ENCODE measurements at regions not wholly inside any gene's neighbourhood (a gene's known extent, or its start where the extent isn't known, plus 50 kb on each side); places are given as distances from the start of the nearest gene placed in this dataset.
"Not testable (repeated sequence)": the region's sequence is repeated elsewhere in the genome, so short reads cannot be mapped to it uniquely, and the experiment has no call there.

DNA sequence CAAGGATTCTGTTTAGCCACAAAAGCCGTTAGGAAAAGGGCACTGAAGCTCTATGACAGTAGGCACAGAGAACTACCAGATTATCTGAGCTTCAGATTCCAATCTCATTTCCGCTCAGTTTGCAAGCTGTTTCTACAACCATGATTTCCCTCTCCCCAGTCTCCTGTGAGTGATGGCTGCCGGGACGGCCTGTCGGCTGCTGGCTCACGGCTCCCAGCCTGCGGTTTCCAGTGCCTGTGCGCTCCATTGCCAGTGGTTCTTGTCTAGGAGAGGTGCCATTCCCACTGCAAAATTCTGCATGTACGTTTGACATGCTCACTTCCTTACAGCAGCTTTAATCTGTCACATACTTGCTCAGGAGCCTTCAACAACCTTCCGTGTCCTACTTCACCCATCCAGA is 429.1 kb upstream of the FRG1 start:
- no peak for TF ChIP-seq Cebpa-rat (IDR thresholded peaks at IDR 0.05)
- no peak overlapping the region for H3K9ac ChIP-seq

DNA sequence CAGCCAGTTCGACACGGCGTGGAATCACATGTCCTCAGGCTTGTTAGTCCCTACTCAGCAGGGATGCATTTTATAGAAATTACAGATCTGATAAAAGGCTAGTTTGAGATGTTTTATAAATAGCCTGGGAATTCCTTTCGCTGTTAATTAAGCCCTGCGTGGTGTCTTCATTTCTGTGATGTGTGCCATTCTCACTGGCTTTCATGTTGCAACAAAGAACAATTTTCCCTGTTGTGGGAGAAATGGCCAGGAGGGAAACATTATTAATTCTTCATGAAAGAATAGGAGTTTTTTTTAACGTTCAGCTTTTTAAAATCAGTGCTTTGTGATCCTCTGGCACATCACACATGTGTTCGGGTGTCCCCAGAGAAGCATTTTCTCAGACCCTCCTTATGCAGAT is 427.3 kb upstream of the FRG1 start:
- Histone ChIP-seq H3K36me3 (no peaks in the 10 kb centered on the region), H3K27ac (no peak overlapping the region), H3K27me3 (no peaks in the 10 kb centered on the region), H4K20me1 (no peaks in the 10 kb centered on the region), H3K9ac (no peak overlapping the region), H3K9me3 (no peaks in the 10 kb centered on the region), H3K4me3 (no peak overlapping the region), H3K4me2 (no peak overlapping the region), H3K4me1 (no peaks in the 10 kb centered on the region)
- no peak for TF ChIP-seq Cebpa-rat (IDR thresholded peaks at IDR 0.05)

More for the DNA sequence above, 429.1 kb upstream of the FRG1 start:
- no peak overlapping the region for H3K4me3 ChIP-seq
- H3K4me1 ChIP-seq = no peaks in the 10 kb centered on the region
- no peaks in the 10 kb centered on the region for H4K20me1 ChIP-seq
- no peaks in the 10 kb centered on the region for H3K27me3 ChIP-seq
- H3K27ac ChIP-seq = no peak overlapping the region
- no peak overlapping the region for H3K4me2 ChIP-seq
- H3K36me3 ChIP-seq = no peaks in the 10 kb centered on the region
- H3K9me3 ChIP-seq = no peaks in the 10 kb centered on the region

DNA sequence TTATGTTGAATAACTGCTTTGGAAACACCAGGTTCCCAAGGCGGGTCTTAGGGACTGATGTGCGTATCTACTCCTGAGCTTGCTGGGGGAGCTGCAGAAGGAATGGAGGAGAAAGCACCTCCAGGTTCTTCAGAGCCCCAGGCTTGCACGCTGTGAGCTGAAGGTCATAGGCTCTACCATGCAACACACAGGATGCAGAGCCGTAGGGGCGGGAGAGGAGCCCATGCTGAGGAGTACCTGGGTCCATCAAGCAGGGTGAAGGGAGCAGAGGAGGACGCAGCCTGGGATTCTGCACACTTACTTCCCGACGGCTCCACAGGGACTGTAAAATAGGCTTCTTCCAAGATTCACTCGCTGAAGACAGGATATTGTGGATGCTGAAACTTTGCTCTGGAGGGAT is 426.5 kb upstream of the FRG1 start:
- no peak overlapping the region for H3K4me2 ChIP-seq

DNA sequence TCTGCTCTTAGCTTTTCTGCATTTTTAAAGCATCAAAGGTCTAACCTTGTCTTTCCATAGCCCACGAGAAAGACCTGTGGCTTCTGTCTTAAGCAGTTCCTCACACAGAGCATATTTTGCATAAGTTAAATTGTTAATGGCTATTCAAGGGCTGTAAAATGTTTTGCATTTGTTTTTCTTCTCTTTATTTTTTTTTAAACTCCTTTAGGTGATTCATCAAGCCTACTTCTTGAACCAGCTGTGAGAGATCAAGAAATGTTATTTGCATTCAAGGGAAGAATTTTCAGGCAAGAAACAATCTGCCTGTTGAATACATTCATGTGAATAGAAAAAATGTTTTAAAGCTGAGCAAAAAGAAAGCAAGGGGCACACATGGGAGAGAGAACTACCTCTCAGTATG is 423.8 kb upstream of the FRG1 start:
- H3K27ac ChIP-seq = no peak overlapping the region
- H3K27me3 ChIP-seq = no peaks in the 10 kb centered on the region
- H3K9me3 ChIP-seq = no peaks in the 10 kb centered on the region
- no peaks in the 10 kb centered on the region for H4K20me1 ChIP-seq
- no peak overlapping the region for H3K4me3 ChIP-seq
- no peak overlapping the region for H3K4me2 ChIP-seq
- no peaks in the 10 kb centered on the region for H3K36me3 ChIP-seq
- H3K9ac ChIP-seq = no peak overlapping the region
- no peaks in the 10 kb centered on the region for H3K4me1 ChIP-seq
- no peak for TF ChIP-seq Cebpa-rat (IDR thresholded peaks at IDR 0.05)

More for the DNA sequence above, 426.5 kb upstream of the FRG1 start:
- Histone ChIP-seq H3K27me3 (no peaks in the 10 kb centered on the region), H4K20me1 (no peaks in the 10 kb centered on the region), H3K4me3 (no peak overlapping the region), H3K4me1 (no peaks in the 10 kb centered on the region), H3K9ac (no peak overlapping the region), H3K27ac (no peak overlapping the region), H3K9me3 (no peaks in the 10 kb centered on the region), H3K36me3 (no peaks in the 10 kb centered on the region)
- no peak for TF ChIP-seq Cebpa-rat (IDR thresholded peaks at IDR 0.05)

DNA sequence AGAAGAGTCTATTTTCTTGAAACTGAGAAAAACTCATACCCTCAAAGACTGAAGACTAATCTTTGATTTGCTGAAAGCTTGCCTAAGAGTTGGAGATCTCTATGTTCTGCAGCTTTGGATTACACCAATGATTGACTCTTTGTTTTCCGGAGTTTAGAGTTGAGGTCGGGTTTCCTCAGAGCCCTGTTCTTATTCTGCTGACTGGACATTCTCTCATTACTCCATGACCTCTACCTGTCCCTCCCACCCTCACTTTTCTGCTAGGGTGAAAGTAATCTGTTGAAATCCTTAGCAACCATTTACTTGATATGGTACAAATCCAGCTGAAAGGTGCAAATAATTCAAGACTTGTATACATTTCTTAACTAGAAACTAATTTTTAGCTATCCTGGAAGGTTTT is 421.5 kb upstream of the FRG1 start:
- Histone ChIP-seq H4K20me1 (no peaks in the 10 kb centered on the region), H3K4me2 (no peak overlapping the region), H3K4me1 (no peaks in the 10 kb centered on the region), H3K27ac (no peak overlapping the region), H3K4me3 (no peak overlapping the region), H3K36me3 (no peaks in the 10 kb centered on the region), H3K9me3 (no peaks in the 10 kb centered on the region), H3K9ac (no peak overlapping the region), H3K27me3 (no peaks in the 10 kb centered on the region)
- no peak for TF ChIP-seq Cebpa-rat (IDR thresholded peaks at IDR 0.05)

DNA sequence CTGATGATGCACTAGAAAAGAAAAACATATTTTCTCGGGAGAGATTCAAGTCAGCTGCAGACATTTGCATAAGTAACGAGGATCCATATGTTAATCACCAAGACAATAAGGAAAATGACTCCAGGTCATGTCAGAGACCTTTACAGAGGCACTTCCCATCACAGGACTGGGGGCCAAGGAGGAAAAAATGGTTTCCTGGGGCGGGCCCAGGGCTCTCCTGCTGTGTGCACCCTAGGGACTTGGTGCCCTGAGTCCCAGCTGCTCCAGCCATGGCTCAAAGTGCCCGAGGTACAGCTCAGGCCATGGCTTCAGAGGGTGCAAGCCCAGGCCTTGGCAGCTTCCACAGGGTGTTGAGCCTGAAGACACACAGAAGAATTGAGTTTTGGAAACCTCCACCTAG is 415.4 kb upstream of the FRG1 start:
- H4K20me1 ChIP-seq = no peaks in the 10 kb centered on the region
- H3K27ac ChIP-seq = no peak overlapping the region
- H3K27me3 ChIP-seq = no peaks in the 10 kb centered on the region
- peaks cover 23% of the 10 kb centered on the region for H3K9me3 ChIP-seq
- H3K4me1 ChIP-seq = no peaks in the 10 kb centered on the region
- no peak for TF ChIP-seq Cebpa-rat (IDR thresholded peaks at IDR 0.05)
- H3K9ac ChIP-seq = no peak overlapping the region
- H3K4me2 ChIP-seq = no peak overlapping the region
- no peaks in the 10 kb centered on the region for H3K36me3 ChIP-seq
- no peak overlapping the region for H3K4me3 ChIP-seq

DNA sequence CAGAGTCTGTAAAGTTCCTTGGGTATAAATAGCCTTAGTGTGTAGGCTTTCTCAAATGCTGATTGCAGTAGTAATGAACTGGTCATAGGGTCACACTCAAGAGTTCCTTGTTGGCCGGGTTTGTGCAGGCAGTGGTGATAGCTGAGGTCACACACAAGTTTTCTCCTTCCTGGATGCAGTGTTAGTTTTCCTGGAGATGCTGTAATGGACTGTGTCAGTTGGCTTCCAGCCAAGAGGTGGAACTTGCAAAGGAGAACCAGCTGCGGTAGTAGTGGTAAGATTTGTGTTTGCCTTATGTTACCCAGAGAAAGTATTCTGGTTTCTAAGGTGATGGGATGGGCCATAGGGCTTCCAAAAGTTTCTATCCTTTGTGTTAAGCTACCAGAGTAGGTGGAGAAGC is 409.8 kb upstream of the FRG1 start:
- no peak for TF ChIP-seq Cebpa-rat (IDR thresholded peaks at IDR 0.05)
- Histone ChIP-seq H3K4me2 (no peak overlapping the region), H3K4me3 (no peak overlapping the region), H3K4me1 (no peaks in the 10 kb centered on the region), H3K9ac (no peak overlapping the region), H3K9me3 (peaks cover 23% of the 10 kb centered on the region), H4K20me1 (no peaks in the 10 kb centered on the region), H3K27me3 (no peaks in the 10 kb centered on the region), H3K36me3 (no peaks in the 10 kb centered on the region), H3K27ac (no peak overlapping the region)

DNA sequence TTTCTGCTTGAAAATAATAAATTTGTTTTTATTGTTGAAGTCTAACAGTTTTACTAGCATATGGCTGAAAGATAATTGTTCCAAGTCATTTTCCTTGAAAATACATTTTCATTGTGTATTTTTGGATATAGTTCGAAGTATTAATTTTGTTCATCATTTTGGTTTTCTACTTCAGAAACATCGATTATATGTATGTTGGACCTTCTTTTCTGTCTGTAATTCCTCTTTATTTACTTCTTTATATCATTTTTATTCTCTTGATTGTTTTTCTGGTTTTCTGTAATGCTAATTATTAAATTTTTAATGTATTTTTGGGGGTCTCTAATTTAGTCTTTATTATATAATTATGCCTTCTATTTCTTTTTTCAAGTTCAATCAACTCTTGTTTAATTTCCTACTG is 407.1 kb upstream of the FRG1 start:
- no peaks in the 10 kb centered on the region for H4K20me1 ChIP-seq

DNA sequence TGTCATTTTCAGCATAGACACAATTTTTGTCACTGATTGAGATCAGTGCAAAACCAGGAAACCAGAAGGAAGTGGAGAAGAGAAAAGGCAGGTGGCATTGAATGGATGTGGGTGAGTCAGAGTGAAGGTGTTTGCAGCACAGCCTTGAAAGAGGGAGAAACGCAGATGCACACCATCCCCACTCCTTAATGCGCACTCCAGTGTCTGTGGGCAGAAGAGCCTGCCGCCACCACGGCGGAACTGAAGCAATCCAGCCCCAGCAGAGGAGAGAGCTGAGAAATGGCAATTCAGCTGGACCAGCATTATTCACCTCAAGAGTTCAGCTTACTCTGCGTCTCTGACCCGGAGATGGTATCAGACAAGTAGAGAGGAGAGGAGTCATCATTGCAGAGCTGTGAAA is 393.1 kb upstream of the FRG1 start:
- no peaks in the 10 kb centered on the region for H3K36me3 ChIP-seq
- no peaks in the 10 kb centered on the region for H3K27me3 ChIP-seq
- no peak overlapping the region for H3K4me3 ChIP-seq
- H4K20me1 ChIP-seq = no peaks in the 10 kb centered on the region
- no peak overlapping the region for H3K27ac ChIP-seq
- H3K9me3 ChIP-seq = no peaks in the 10 kb centered on the region
- TF ChIP-seq Cebpa-rat (IDR thresholded peaks at IDR 0.05) = no peak
- H3K4me1 ChIP-seq = no peaks in the 10 kb centered on the region
- H3K9ac ChIP-seq = no peak overlapping the region
- H3K4me2 ChIP-seq = no peak overlapping the region

More for the DNA sequence above, 407.1 kb upstream of the FRG1 start:
- Histone ChIP-seq H3K27ac (no peak overlapping the region), H3K9ac (no peak overlapping the region), H3K4me1 (no peaks in the 10 kb centered on the region), H3K4me3 (no peak overlapping the region), H3K4me2 (no peak overlapping the region), H3K36me3 (no peaks in the 10 kb centered on the region), H3K27me3 (no peaks in the 10 kb centered on the region), H3K9me3 (peaks cover 16% of the 10 kb centered on the region)
- no peak for TF ChIP-seq Cebpa-rat (IDR thresholded peaks at IDR 0.05)

DNA sequence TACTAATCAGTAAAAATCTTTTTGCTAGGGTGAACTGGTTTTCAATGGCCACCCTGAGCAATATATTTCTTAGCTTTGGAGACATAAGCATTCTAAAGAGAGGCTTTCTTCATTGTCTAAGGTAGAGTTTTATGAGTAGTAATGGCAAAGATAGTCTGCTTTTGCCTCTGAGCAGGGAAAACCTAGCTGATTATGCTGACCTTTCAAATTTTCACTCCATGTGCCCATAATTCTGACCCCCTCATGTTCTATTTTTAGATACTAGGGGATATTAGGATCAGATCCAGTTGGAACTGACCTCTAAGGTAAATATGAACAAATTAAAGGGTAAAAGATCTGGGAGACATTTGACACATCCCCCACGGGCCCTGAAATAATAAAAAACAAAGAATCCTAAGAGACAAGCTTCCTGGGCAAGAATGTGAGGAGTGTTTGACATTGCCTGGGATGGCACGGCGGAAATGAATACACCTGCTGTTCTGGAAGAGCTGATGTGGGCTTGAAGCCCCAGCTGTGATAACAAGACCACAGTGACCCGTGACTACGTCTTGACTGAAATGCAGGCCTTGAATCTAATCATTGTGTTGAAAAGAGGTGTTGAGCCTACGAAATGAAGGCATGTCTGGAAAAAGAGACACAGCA is 392.1 kb upstream of the FRG1 start:
- Histone ChIP-seq H3K27ac (no peak overlapping the region), H3K27me3 (no peaks in the 10 kb centered on the region), H3K4me3 (no peak overlapping the region), H3K36me3 (no peaks in the 10 kb centered on the region), H4K20me1 (no peaks in the 10 kb centered on the region), H3K4me1 (no peaks in the 10 kb centered on the region), H3K9me3 (no peaks in the 10 kb centered on the region), H3K9ac (no peak overlapping the region), H3K4me2 (no peak overlapping the region)
- no peak for TF ChIP-seq Cebpa-rat (IDR thresholded peaks at IDR 0.05)

DNA sequence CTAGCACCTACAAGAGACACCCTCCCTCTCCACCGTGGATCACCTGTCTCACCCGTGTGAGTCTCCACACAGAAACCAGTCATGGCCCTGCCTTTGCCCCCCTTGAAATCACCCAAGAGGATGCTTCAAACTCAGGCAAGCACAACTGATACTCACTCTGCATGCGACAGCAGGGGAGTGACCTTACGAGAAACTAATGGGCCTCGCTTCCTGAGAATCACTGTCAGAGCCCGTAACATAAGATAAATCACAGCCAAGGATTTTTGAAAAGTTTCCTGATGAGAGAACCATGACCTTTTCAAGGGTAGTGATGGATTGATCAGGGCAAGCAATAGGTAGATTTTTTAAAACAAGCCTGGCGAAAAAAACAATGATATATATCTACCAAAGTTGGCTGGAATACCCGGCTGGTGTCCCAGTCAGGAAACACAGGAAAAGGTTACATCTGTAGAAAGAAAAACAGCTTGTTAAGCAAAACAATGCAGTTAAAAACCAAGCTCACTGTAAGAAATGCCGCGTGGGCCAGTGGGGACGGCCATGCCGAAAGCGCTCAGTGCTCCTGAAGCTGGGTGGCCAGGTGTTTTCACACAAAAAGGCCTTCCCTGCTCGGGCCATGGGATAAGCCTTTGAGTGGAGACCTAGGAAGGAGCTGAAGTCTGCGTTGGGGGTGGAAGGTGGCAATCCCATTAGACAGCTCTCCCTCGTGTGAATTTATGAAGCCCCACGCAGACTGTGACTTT is 388.6 kb upstream of the FRG1 start:
- H3K9ac ChIP-seq, H3K9me3 ChIP-seq, H3K27me3 ChIP-seq, H3K27ac ChIP-seq, H3K4me1 ChIP-seq, H4K20me1 ChIP-seq, H3K4me3 ChIP-seq, H3K36me3 ChIP-seq, H3K4me2 ChIP-seq: not testable (repeated sequence)

DNA sequence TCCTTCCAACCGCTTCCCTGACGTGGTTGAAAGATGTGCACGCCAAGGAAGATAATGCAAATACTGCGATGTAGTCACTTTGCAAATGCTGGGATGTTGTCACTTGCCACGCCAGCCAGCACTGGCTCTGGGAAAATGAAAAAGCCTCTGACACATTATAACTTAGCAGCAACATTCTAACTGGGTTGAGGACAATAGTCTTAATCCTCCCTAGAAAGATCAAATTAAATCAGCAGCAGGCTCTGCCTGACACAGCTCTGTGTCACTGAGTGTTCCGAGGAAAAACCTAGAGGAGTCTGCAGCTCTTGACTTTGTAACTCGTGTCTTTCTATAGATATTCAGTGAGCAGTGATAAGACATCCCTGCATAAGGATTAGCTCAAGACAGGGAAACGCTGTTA is 380.1 kb upstream of the FRG1 start:
- H3K27me3 ChIP-seq, H3K4me2 ChIP-seq, H3K9ac ChIP-seq, H4K20me1 ChIP-seq, H3K27ac ChIP-seq, H3K4me3 ChIP-seq, H3K36me3 ChIP-seq, H3K9me3 ChIP-seq, H3K4me1 ChIP-seq: not testable (repeated sequence)

DNA sequence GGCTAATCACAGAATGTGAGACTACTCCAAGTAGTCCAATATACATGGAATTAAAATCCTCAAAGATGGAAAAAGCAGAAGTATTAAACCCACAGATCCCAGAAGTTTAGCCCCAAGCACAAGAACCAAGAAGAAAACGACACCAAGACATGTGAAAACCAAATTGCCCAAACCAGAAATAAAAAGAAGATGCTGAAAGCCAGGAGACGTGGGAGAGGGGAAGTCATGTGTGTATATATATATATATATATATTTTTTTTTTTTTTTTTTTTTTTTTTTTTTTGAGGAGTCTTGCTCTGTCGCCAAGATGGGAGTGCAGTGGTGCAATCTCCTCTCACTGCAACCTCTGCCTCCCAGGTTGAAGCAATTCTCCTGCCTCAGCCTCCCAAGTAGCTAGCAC is 376.9 kb upstream of the FRG1 start:
- H3K27me3 ChIP-seq, H3K36me3 ChIP-seq, H3K9me3 ChIP-seq, H3K9ac ChIP-seq, H3K27ac ChIP-seq, H4K20me1 ChIP-seq, H3K4me3 ChIP-seq, H3K4me1 ChIP-seq, H3K4me2 ChIP-seq: not testable (repeated sequence)

DNA sequence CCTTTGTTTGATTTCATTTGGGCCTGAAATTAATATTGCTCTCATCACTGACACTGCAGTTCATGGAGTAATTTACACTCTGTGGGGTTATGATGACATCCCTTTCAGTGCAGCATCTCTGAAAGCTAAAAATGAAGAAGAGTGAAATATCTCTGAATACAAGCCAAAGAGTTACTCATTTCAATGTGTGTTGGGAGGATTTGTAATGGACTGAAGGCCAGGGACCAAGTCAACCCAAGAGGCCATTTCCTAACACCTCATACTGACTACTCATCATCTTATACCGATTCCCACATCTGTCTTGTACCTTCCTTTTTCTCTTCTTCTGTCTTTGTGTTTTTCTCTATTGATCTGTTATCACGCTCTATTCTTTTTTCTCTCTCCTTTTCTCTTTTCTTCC is 374.4 kb upstream of the FRG1 start:
- H3K27me3 ChIP-seq, H3K4me1 ChIP-seq, H3K9ac ChIP-seq, H3K9me3 ChIP-seq, H3K36me3 ChIP-seq, H3K4me2 ChIP-seq, H3K27ac ChIP-seq, H3K4me3 ChIP-seq, H4K20me1 ChIP-seq: not testable (repeated sequence)
